Stimulated activated CD4-positive, alpha-beta T cell treated with anti-CD3 and anti-CD28 coated beads, Interleukin-15, amount 100 ng/mL, for 48 hours (primary cell): ENCODE measurements at regions not wholly inside any gene's neighbourhood (a gene's known extent, or its start where the extent isn't known, plus 50 kb on each side); places are given as distances from the start of the nearest gene placed in this dataset.

Source experiments
- DNase-seq, 2 donors: peaks; one replicate each; pipeline ENCODE4 v3.0.0-alpha.2; 2020; ENCODE audit warnings: low read depth in 2 of 2

DNA sequence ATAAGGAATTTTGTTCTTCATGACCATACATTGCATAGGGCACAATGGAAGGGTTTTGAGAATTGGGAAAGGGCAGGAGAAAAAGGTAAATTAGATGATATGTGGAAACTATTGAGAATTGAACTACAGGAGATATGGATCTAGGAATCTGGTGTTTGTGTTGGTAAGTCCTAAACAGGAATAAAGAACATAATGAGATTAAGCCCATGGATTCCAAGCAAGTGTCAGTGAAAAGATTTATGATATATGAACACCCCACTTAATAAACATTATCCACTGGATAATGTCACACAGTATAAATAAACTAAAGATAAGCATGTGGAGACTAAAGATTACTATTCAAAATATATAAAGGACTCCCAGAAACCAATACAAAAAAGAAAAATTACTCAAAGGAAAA is 98.2 kb downstream of the TNFSF18 start:
- no peak for DNase-seq

DNA sequence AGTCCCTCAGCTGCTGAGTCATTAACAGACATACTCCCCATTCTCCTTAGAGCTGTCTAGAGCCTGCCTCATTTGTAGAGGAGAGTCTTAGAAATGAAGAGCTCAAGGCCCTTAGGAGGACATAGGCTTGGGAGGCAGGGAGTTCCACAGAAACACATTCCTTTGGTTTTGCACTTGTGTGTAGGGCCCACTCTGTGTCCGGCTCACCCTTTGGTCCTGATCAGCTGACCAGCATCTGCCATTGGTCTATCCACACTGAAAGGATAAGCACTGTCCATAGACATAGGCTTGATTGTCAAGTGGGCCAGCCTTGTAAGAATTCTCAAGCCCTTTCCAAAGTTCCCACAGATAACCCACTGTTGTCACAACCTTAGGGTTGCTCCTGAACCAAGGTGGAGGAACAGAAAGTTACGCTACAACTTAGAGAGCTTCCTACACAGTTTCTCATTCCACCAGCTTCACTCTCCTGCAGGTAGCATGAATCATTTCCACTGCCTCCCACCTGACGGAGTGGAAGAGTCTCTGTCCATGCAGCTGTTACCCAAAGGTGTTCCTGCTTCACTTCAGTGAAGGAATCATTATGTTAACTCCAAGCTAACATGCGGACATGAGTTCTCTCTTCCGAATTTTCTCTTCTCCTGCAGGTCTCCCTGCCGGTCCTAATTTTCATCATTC is 96.1 kb downstream of the TNFSF18 start:
- DNase-seq, result no peak

DNA sequence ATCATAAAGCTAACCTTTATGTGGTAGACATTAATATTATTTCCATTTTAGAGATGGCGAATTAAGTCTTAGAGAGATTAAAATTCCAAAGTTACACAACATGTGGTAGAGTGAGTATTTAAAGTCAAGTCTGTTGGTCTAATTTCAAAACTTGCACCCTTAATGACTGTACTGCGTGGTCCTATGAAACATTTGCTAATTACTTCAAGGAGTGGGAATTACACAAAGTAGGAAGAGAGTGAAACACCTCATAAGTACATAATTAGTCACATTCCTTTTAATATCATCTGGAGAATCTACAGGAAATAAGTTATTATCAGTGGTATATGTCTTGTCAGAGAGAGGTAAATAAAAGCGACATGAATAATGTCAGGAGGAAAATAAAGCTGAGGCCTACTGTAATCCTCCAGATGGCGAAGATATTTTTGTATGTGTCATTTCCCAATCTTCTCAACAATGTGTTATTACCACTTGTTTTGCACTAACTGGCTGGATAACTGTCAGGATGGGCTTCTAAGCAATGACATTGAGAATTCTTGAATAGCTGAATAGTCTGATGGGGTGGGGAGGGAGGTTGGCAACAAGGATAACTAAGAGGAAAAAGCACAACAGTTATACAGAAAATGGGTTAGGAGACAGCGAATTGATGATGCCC is 95.5 kb downstream of the TNFSF18 start:
- DNase-seq, result no peak

DNA sequence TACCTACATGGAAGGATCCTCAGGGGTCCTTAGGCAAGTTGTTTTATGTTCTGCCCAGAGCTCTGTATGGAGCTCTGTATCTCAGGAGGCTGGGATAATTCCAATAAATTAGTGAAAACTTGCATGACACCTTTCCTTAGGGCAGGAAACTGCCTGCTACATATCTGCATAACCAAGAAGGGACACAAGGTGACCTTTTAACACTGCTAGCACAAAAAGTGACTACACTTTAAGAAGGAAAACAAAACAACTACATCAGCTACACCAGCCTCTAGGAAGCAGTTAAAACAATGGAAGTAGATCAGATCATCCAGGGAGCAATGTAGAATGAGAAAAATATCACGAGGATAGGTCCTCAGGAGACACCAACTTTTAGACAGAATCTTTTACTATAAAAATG is 93.9 kb downstream of the TNFSF18 start:
- no peak for DNase-seq

DNA sequence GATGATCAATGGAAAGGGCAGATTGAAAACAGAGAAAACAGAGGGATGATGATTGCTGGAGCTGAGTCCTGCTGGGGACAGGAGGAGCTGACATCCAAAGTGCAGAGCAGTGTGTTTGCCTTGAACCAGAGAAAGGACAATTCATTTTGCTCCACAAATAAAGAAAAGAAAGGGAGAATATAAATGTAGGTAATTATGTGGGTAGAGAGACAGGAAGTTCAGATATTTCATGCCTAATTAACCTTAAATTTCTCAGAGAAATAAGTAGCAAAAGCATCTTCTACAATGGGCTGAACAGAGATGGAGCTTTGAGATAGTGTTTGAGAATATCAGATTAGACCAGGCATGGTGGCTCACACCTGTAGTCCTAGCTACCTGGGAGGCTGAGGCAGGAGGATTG is 93.2 kb downstream of the TNFSF18 start:
- no peak for DNase-seq

DNA sequence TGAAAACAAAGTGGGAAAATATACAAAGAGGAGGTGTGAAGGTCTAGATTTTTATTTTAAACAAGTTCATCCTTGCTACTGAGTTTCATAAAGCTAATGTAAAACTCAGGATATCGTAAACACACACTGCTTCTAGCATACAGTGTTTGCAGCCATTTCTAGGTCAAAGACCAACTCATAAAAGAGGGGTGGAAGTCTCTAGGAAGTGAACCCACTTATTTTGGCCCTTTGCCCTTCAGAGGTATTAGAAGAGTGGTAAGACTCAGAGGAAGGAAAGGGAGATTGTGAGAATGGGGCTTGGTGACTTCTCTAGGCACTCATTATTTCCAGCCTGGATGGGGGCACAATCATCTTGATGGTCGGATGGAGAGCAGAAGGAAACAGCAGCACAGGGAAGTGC is 91.2 kb downstream of the TNFSF18 start:
- no peak for DNase-seq

DNA sequence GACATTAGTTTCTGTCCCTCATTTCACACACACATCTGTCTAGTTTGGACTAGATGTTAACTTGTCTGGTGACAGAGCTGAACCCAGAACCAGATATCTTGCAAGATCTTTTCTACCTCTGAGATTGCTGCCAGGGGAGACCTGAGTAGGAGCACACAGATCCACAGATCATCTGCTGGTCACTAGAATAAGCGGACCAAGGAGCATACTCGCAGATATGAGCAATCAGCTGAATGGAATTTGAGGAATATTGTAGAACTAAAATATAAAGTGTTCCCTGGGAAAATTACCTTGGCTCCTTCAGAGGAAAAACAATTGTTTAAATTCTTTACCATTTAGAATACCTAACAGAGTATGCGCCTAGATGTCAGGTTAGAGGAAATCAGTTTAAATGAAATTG is 90.7 kb downstream of the TNFSF18 start:
- DNase-seq, result no peak

DNA sequence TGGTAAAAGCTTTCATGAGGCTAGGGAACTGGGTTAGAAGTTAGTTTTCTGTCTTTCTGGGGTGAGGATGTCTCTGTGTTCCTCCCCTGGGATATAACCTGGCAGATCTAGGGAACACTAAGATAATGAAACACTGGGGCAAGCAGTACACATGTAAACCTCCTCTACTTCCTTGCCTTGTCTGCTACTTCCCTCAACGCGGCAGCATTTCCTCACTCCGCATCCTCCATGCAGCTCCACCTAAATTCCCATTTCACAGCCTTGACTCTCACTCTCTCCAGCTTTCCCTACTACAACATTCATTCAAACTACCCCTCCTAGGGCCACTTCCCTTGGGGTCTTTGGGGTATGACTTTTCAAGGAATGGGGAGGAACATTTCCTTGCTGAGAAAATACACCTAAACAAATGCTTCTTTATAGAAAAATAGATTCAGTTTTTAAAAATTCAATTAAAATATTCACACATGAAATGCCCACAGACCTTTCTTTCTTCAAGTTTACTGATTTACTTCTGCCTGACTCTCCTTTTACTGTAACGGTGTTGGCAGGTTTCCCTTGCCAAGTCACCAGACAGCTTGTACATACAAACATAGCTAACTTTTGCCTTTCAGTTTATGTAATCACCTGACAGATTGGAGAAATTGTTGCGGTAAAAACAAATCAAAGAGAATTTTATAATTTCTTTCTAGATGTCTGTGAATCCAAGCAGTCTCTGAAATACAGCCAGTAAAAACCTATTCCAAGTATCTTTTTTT is 90.1 kb downstream of the TNFSF18 start:
- DNase-seq, result no peak

DNA sequence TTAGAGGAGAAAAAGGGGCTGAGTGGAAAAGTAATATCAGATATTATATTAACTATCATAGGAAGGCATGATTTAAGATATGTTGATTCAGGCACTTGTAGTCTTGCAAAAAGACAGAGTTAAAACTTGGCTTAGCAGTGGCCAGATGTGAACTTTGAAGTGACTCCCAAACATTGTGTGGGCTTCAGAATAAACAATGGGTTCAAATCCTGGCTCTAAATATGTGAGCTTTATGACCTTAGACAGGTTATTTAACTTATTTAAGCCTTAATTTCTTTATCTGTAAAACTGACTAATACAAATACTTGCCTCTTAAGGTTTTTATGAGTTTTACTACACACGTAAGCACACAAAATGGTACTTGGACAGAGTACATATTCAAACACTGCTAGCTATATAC is 85.9 kb downstream of the TNFSF18 start:
- no peak for DNase-seq

DNA sequence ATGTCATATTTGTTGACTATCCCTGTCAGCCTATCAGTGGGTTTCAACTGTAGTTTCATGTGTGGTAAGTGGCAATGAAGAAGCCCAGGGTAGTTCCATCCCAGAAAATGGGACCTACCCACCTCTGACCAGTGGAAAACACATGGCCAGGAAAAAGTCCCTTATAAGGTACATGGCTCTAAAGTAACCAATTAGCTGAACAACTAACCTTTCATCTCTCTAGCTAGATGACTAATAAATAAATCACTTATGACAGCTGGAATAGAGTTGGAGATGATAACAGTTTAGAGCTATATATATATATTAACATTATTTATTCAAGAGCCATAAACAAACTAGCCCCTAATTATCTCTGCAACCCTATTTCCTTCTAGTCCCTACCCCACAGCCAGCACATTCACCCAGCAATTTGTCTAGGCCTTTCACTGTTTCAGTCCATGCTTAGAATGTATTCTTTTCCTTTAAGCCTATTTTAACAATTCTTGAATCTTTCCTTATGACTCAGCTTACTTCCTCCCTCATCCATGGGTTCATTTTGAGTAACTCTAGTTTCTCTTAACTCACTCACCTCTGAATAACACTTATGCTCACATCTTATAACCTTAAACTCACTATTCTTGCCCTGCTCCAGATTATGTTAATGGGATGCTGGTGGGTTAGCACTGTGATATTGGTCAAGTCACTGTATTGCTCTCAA is 83.7 kb downstream of the TNFSF18 start:
- DNase-seq, result no peak

DNA sequence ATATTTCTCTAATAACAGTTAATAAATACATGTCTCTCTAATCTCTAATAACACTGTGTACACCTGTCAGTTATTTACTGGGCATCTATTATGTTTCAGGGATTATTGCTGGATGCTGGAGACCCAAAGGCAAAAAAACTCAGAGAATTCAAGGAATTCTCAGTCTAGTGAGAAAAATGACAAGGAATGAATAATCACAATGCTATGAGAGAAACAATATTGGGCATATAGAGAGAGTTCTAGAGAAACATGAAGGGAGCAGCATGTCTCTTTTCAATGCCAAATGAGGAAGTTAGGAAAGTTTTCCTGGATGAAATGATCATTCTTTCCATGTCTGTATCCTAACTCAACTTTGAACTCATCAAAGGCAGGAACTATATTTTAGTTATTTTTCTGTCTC is 82.8 kb downstream of the TNFSF18 start:
- no peak for DNase-seq

DNA sequence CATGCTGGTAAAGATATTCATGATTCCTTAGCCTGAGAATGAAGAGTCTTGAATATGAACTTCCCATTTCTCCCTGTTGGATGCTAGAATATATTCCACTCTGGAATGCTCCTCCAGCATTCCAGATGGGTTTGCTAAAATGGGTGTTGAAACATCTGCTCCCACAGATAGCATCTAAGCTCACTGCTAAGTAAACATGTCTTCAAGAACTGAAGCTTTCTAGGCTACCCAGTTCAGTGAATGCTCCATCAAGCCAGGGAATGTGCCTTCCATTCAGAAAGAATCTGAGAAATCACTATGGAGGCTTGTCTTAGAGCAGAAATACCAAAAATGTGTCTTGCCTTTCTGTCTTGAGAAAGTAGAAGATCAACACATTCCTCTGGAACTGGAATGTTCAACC is 81.1 kb downstream of the TNFSF18 start:
- DNase-seq, result no peak

DNA sequence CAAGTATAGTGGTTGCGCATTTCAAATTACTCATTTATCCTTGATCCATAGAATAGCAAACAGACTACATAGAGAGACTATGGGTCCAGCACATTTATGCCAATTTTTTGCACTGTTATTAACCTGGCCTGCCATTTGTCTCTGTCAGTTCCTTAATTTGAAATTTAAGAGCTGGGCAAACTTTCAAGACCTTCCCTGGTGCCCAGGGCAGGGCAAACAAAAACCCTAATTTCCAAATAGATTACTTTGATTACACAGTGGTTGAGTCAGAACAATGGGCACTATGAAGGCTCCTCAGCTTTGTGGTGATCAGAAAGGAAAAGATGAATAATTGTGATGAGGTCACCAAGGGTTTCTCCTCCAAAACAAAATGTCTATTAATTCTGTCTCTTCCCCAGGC is 80.6 kb downstream of the TNFSF18 start:
- DNase-seq, result no peak

DNA sequence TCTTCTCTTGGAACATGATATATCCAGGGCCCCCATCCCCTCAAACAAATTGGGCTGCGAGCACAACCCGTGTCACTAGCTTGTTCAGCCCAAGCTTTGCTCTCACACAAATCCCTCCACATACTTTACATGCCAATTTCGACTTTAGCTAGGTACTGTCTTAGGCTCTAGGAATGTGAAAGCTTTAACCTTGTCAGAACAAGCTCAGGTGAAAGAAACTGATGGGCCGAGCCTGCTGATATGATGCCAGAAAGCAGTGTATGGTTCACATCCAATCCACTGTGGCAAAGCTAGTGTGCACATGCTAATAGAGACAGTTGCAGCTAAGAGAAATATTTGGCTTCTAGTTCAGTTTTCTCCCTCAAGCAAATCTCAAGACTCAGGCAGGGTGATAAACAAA is 79.5 kb downstream of the TNFSF18 start:
- DNase-seq, result no peak

DNA sequence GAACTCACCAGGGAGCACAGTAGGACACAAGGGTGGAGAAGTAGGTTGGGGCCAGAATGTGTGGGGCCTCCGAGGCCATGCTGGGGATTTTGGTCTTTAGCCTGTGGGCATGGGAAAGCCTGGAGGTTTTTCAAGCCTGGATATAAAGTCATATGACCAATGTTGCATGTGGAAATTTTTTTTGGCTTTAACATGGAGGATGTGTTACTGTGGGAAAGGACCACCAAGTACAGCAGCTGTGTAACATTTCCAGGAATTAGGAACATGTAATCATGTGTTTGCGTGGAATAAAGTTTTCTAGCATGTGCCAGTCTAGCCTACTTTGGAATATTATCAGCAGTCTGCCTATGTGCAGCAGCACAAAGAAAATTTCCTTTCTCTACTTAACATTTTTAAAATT is 78.5 kb downstream of the TNFSF18 start:
- DNase-seq, result no peak

DNA sequence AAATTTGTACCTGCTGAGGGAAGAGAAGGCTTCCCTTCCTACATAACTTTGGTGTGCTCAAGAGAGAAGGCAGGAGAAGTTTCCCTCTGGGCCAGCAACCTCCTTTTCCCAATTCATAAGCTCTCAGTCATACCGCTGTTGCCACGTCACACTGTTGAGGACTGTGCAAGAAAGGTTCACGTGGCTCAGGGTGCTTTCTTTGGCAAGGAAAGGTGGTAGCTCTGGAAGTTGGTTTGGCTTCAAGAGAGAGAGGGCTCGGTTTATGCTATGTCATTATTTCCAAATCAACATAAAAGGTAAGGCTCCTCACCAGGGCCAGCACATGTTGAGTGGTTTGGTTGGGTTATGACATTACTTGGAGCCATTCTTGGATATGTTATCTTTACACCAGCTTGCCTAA is 77.3 kb downstream of the TNFSF18 start:
- no peak for DNase-seq

DNA sequence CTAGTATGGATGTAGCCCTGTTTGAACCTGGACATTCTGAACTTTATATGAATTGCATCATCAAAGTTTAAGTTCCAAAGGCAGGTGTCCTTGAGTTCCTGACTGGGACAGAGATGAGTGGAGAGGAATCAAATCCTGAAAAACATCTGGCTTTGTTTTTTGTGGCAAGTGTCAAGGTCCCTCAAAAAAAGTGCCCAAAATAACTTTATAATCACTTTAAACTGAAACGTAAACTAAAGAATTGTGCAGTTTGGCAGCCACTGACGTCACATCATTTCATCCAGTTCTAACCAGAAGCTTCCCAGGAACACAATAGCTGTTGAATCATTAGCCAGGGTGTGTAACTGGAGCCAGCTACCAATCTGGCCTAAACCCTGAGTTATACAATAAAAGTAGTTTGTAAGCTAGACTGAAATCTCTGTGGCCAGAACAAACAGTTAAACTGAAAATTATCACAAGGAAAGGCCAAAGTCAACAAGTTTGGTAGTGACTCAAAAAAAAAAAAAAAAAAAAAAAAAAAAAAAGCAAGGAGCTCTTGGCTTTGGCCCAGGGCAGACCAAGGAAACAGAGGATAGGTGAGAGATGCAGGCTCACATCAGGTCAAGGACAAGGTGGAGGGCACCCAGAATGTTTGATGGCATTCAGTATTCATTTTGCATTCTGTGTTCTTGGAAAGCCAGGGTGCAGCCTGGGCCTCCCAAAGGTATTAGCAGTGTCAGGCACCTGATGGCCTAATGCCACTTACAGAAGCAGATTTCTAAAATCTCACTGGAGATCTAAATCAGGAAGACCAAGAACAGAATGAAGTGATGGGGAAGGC is 74.3 kb downstream of the TNFSF18 start:
- DNase-seq, result no peak

DNA sequence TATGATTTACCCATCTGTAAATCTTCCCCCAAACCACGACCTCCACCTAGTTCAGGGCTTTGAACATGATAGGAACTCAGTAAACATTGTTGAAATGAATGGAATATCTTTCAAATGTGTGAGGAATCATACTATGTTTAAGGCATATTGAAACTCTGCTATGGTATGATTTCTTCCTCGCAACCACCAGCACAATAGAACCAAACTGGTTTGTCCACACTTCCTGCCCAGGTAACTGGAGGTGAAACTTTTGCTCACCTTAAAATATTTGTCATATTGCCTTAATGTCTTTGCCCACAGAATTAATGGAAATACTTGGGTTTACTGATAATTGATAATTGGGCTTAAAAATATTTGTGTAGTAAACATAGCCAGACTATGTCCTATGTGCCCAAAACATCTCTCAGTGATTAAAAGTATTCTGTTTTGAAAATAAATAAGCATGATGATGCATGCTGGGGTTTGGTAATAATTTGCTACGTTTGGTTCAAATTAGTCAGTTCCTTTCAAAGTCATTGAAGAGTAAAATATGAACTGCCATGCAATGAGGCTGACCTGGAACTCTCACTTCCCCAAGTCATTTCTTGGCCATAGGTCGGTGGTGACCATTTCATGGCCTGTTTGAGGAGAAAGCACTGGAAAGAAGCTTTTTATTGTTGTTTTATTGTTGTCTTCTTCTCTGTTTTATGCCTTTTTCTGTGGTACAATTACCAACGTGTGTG is 73.3 kb downstream of the TNFSF18 start:
- DNase-seq, result no peak

DNA sequence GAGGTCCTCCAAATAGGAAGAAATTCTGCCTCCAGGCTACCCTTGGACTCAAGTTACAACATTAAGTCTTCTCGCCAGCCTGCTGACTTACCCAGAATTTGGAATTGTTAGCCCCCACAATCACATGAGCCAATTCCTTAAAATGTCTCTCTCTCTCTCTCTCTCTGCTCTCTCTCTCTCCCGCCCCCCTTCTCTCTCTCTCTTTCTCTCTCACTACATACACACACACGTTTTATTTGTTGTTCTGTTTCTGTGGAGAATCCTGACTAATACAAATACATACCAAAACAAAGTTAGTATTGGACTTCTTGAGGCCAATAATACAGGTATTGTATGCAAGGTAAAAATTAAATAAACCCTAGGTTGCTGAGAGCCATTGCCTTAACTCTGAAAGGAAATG is 72.1 kb downstream of the TNFSF18 start:
- DNase-seq, result no peak

DNA sequence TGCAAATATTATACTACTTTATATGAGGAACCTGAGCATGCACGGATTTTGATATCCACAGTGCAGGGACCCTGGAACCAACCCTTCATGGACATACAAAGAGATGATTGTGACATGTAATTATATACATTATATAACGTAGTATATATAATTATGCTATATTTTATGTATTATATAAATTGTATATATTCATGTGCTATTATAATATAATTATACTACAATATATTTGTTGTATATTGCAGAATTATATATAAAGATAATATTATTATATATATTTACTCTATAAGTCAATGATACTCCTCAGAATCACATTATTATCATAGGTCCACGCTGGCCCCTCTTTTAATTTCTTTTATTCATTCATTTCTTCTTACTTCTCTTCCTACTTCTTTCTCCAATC is 70.9 kb downstream of the TNFSF18 start:
- no peak for DNase-seq

DNA sequence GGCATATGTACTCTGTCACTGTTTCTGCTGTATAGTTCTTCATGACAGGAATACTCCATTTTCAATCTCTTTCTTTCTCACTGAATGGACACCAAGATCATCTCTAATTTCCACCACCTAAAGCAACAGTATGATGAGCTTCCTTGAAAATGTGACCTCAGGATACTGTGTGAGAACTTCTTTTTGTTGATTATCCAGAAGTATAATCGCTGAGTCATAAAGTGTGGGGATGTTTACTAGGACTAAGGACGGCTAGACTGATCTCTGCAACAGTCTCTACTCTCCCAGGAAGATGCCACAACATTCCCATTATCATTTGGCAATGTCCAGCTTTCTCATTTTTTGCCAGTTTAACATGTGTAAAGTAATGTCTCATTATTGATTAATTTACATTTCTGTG is 70.3 kb downstream of the TNFSF18 start:
- no peak for DNase-seq
